ENCODE measurements at regions not wholly inside any gene's neighbourhood (a gene's known extent, or its start where the extent isn't known, plus 50 kb on each side); places are given as distances from the start of the nearest gene placed in this dataset.

DNA sequence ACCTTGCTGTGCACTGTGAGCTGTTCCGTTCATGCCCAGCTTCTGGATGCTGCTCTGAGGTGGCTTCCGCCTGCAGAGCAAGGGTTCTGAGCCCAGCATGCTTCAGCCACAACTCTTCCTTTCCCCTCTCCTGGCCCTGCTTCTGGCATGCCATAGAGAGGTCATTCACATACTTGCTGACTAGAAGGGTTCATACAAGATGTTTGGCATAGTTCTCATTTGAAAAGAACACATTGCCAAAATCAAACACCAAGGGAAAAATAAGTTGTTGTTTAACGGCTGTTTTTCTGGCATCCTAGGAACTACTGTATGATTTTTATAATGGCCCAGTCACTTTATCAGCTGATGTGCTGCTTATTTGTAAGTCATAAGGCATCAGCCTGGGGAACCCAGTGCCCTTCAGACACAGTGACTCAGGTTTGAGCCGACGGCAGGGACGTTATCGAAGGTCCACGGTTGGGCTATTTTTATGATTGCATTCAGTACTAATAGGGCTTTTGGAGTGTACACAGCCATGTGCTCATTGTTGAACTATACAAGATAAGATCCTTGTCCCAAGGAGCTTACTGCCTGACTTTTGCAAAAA, 53.9 kb upstream of the CTAGE1 start:
- DNase-seq, result peak; percentile 74 to 84
- Histone ChIP-seq H3K27me3 (no peaks in the 10 kb centered on the region), H3K27ac (peak overlapping the region; percentile 78 to 84), H3K4me3 (no peak overlapping the region), H3K9me3 (no peaks in the 10 kb centered on the region), H3K36me3 (no peaks in the 10 kb centered on the region), H3K4me1 (peaks cover 0 to 64% (median 47%) of the 10 kb centered on the region in 4 donors)
- intact Hi-C loops (cut with DNase I; ENCODE audit: low total_unique reads), result loop anchor here (5.0 kb wide), 1 partner anchor 86 kb away; no protein-coding TSS in a partner anchor
- no peak for TF ChIP-seq CTCF (IDR thresholded peaks at IDR 0.05)

DNA sequence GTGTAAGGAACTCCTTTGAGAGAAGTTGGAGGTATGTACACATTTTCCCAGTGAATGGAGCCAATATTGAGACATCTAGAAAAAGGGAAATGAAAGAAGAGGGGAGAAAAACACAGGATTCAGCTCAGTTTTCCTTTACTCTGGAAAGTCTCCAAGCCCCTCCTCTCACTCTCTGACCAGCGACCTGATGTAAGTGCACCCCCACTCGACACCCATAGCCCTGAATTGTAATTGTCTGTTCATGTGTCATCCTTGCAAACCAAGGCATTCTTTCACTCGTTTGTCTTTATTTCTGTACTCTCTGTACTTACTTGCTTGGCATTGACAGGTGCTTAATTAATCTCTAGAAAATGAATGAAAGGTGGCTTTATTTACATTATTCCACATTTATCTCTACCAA, 55.7 kb upstream of the CTAGE1 start:
- H3K4me3 ChIP-seq, result no peak overlapping the region
- no peak for DNase-seq
- H3K27me3 ChIP-seq, result no peaks in the 10 kb centered on the region
- peak overlapping the region in 1 of 2 donors; percentile 22 for H3K27ac ChIP-seq
- no peaks in the 10 kb centered on the region for H3K36me3 ChIP-seq
- no peak for TF ChIP-seq CTCF (IDR thresholded peaks at IDR 0.05)
- peaks cover 0 to 47% (median 33%) of the 10 kb centered on the region in 4 donors for H3K4me1 ChIP-seq
- intact Hi-C loops (cut with DNase I; ENCODE audit: low total_unique reads), result loop anchor here (5.0 kb wide), 1 partner anchor 84 kb away; no protein-coding TSS in a partner anchor
- H3K9me3 ChIP-seq, result no peaks in the 10 kb centered on the region

- DNase-seq, result no peak
- H3K36me3 ChIP-seq, result no peaks in the 10 kb centered on the region
- no peak for TF ChIP-seq CTCF (IDR thresholded peaks at IDR 0.05)
- peaks cover 0 to 25% (median 20%) of the 10 kb centered on the region in 4 donors for H3K4me1 ChIP-seq
- H3K27ac ChIP-seq, result no peak overlapping the region
- intact Hi-C loops (cut with DNase I; ENCODE audit: low total_unique reads), result no loop called here
- H3K27me3 ChIP-seq, result no peaks in the 10 kb centered on the region
- H3K9me3 ChIP-seq, result no peaks in the 10 kb centered on the region
- H3K4me3 ChIP-seq, result no peak overlapping the region
Observed at GRCh38 chr18:22475426-22476100, 57.8 kb upstream of the CTAGE1 start.

GRCh38 chr18:22477222-22477621, 59.5 kb upstream of the CTAGE1 start:
- Histone ChIP-seq H3K4me1 (peaks cover 0 to 8% (median 3%) of the 10 kb centered on the region in 4 donors), H3K9me3 (no peaks in the 10 kb centered on the region), H3K27me3 (no peaks in the 10 kb centered on the region), H3K4me3 (no peak overlapping the region), H3K27ac (no peak overlapping the region), H3K36me3 (no peaks in the 10 kb centered on the region)
- TF ChIP-seq CTCF (IDR thresholded peaks at IDR 0.05), result no peak
- no peak for DNase-seq
- intact Hi-C loops (cut with DNase I; ENCODE audit: low total_unique reads), result no loop called here

DNA sequence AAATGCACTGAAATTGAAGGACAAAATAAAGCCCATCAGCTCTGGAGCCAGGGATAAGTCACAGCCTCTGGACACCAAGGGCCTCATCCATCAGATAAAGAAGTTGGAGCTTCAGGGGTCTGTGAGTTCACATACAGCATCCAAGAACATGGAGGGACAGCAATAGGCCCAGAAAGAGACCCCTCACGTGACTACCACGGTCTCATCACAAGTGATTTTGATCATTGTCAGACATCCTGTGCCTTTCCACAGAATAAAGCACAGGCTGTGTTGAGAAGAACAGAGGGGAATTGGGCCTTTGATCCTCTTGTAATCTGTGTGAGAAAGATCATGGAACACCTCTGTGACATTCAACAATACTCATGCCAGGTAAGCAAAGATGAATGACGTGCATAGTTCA, 65.2 kb upstream of the CTAGE1 start:
- H3K27ac ChIP-seq, result no peak overlapping the region
- no peak for DNase-seq
- intact Hi-C loops (cut with DNase I; ENCODE audit: low total_unique reads), result no loop called here
- H3K4me1 ChIP-seq, result peaks cover 0 to 5% (median 3%) of the 10 kb centered on the region in 4 donors
- H3K4me3 ChIP-seq, result no peak overlapping the region
- no peaks in the 10 kb centered on the region for H3K36me3 ChIP-seq
- no peak for TF ChIP-seq CTCF (IDR thresholded peaks at IDR 0.05)
- H3K9me3 ChIP-seq, result no peaks in the 10 kb centered on the region
- H3K27me3 ChIP-seq, result no peaks in the 10 kb centered on the region

Data from tibial artery (tissue), 4 donors.